ENCODE measurements at regions not wholly inside any gene's neighbourhood (a gene's known extent, or its start where the extent isn't known, plus 50 kb on each side); places are given as distances from the start of the nearest gene placed in this dataset.

GRCh38 chr3:187490366-187490765 is 122.2 kb downstream of the RTP4 start:
- TF ChIP-seq SUZ12 (IDR thresholded peaks at IDR 0.05; ENCODE audit: extremely low read depth, insufficient read depth, insufficient read length) (no peak), ZNF274 (IDR thresholded peaks at IDR 0.05; ENCODE audit: low read depth, low read length) (no peak), YY1 (IDR thresholded peaks at IDR 0.05; ENCODE audit: insufficient read depth, insufficient read length) (no peak)

Data from NT2/D1 (cell line).